GM19099 (cell line): ENCODE measurements at regions not wholly inside any gene's neighbourhood (a gene's known extent, or its start where the extent isn't known, plus 50 kb on each side); places are given as distances from the start of the nearest gene placed in this dataset.

Experiments
- POLR2A ChIP-seq: IDR thresholded peaks from 3 replicates; pipeline ENCODE4 v1.6.1; 2011; ENCODE audit warnings: low read depth; ENCODE audit not compliant: insufficient read length; ENCODE audit errors: extremely low read depth

- no peak for TF ChIP-seq POLR2A
These were observed 237.5 kb downstream of the LOXHD1 start for GRCh38 chr18:46419391-46420141.

- TF ChIP-seq POLR2A = no peak
These were observed 235.0 kb downstream of the LOXHD1 start for GRCh38 chr18:46421973-46422551.

GRCh38 chr18:46422552-46423055 is 234.4 kb downstream of the LOXHD1 start:
- no peak for TF ChIP-seq POLR2A

DNA sequence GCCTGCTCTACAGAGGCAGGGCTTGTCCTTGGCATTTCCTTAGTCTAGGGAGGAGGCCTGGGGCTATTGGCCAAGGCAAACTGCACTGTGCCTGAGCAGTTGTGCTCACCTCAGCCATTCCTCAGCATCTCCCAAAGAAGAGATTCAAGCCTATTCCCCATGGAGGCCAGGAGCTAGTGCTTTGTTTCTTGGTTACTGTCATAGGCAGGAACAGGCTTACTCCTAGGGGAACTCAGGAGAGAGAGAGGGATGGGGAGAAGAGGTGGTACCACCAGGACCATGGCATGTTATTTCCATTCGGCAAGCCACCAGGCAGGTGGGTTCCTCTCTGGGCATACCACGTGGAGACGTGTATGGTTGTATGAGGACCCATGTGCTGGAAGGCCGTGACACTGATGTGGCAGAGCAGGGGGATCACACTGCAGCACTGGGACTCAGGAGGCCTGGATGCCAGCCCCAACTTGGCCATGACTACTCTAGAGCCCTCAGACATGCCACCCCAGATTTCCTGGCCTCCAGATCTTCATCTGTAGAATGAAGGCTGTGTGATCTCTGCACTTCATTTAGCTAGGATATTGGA is 233.7 kb downstream of the LOXHD1 start:
- no peak for TF ChIP-seq POLR2A

DNA sequence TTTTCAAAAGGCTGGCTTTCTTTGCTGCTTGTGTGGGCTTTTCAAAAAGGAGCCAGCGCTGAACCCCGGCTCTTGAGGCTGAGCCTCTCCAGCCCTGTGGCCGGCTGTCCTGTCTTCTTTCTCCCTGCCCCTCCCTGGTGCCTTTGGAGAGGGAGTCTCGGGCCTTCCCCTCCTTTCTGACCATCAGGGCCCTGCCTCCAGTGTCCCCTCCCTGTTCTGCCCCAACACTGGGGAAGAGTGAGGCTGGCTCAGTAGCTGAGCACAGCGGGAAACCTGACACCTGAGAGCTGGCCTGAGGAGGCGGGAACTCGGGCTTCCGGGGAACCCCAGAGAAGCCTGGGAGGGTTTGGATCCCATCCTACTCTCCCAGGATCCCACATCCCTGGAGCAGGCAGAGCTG is 232.1 kb downstream of the LOXHD1 start:
- TF ChIP-seq POLR2A = no peak

- TF ChIP-seq POLR2A = no peak
These were observed 231.5 kb downstream of the LOXHD1 start for GRCh38 chr18:46425511-46425910.

- no peak for TF ChIP-seq POLR2A
These were observed 230.9 kb downstream of the LOXHD1 start for GRCh38 chr18:46426021-46426678.

- TF ChIP-seq POLR2A = no peak
These were observed 230.4 kb downstream of the LOXHD1 start for GRCh38 chr18:46426679-46427047.
